GM10266 (cell line): ENCODE measurements at regions not wholly inside any gene's neighbourhood (a gene's known extent, or its start where the extent isn't known, plus 50 kb on each side); places are given as distances from the start of the nearest gene placed in this dataset.
A peak's percentile ranks its signal among the peaks of the same experiment; 100 is the strongest.

ENCODE experiments used
- DNase-seq: peaks from one replicate; pipeline ENCODE4 v3.0.0; 2012; ENCODE audit errors: extremely low spot score
- CTCF ChIP-seq: IDR thresholded peaks from 2 replicates; pipeline ENCODE4 v1.5.1; 2012; ENCODE audit warnings: mild to moderate bottlenecking, low read depth; ENCODE audit not compliant: control insufficient read depth, insufficient read depth; ENCODE audit errors: missing control alignments

- no peak for DNase-seq
- TF ChIP-seq CTCF = no peak
Measured at GRCh38 chr4:187603093-187604025, 392.2 kb upstream of the ZFP42 start.

DNA sequence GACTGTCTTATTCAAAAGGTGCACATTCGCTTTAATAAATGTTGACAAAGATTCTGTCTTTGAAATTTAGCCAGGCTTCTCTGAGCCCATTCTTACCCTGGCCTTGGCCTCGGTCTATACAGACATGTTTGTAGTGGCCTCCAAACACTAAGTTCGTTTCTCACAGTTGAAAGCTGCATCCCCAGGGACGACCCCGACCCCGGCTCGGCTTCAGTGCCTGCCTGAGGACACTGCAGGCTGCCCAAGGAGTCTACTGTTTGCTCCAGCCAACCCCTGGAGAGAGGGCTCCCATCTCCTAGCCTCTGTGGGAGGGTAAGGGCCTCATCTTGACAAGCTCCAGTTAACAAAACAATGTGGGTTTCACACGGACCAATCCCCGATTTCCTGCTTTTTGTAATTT lies 390.6 kb upstream of the ZFP42 start:
- no peak for TF ChIP-seq CTCF
- DNase-seq = no peak

DNA sequence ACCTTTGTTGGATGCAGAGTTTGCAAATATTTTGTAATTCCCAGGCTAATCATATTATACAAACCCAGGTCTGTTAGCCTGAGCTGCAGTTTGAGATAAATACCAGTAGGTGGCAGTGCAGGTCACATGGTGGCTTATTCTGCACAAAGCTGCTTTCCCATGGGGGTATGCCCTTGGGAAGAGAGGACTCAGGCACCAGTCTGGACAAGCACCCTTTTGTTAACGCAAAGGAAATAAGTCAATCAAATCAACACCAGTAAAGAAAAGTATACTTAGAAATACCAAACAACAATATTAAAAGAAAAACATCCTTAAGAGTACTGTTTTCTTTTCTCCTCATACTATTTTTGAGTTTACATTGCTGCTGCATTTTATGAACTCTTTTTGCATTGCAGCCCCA lies 389.0 kb upstream of the ZFP42 start:
- DNase-seq = peak; percentile 47
- TF ChIP-seq CTCF = peak; percentile 81

DNA sequence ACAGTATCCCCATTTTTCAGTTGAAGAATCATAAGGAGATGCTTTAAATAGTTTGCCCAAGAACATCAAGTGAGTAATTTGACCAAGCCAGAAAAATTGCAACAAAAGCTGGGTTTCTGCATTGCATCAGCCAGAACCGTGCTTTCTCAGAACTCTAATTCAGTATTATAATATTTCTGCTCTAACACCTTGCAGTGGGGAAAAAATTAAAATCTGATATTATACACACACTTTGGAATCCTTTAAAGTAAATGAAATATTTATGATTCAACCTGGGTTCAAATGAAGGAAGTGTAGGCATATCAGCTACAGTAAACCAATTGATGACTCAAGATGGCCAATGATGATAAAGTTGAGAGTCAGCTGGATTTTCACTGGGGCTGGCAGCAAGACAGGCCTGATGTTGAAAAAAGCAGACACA lies 387.6 kb upstream of the ZFP42 start:
- no peak for TF ChIP-seq CTCF
- DNase-seq = no peak

DNA sequence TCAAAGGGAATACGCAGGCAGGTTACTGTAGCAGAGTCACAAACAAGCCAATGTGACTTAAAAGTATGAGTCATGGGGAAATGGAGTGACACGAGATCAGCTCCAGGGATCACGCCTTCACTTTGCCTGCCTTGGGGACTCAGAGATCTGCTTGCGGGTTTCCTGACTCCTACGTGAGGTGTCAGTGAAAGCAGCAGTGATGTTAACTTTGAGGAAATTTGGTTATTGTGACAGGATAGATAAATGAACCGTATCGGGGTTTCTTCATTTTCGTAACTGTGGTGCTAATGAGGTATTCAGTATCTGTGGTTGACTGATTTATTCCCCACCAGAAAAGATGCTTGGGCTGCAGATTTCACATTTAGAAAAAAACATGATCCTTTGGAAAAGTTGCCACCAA lies 383.3 kb upstream of the ZFP42 start:
- DNase-seq = no peak
- no peak for TF ChIP-seq CTCF

DNA sequence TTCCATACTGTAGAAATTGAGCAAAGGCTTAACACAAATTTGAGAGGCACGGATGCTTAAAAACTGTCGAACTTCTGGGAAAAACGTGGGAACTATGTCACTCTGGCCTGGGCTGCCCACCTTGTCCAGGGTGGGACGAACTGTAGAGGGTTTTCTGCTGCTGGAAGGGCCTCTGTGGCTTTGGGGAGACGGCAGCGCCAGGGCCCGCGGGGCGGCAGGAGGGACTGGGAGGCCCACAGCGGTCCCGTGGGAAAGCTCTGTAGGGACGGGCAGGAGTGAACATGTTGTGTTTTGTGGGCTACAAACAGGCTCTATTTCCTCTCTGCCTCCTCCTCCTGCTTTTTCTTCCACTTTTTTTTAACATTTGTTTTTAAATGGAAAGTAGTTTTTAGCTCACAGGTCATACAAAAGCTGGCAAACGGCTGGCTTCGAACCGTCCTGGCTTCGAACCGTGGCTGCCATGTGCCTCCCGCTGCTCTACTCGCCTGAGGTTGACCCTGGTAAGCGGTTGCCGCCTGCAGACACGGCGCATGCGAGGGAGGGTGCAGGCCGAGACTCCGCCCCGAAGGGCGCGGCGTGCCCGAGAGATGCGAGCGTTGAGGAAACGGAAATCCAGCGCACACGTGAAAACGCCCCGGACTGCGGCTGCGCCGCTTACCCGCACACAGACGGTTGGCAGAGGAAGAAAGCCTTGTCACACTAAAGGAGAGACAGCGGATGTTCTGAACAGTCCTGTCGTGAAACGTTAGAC lies 382.3 kb upstream of the ZFP42 start:
- TF ChIP-seq CTCF = no peak
- DNase-seq = no peak

DNA sequence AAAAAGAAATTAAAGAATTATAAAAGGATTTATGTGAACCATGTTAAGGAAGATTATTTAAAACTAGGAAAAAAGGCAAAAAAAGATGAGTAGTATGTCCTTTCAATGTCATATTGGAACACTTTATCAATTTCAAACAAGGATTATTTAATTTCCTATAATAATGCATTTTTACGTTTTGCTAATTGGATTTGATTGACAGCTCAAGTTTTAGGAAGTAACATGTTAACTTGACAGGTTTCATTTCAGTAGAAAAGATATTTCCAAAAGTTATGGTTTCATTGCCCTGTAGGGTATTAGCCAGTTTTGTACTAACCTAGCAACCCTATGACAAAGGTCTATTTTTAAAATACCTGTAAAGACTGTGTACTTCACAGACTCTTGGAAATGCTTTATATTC lies 379.6 kb upstream of the ZFP42 start:
- TF ChIP-seq CTCF = no peak
- no peak for DNase-seq
